ENCODE measurements at regions not wholly inside any gene's neighbourhood (a gene's known extent, or its start where the extent isn't known, plus 50 kb on each side); places are given as distances from the start of the nearest gene placed in this dataset.
"Not testable (repeated sequence)": the region's sequence is repeated elsewhere in the genome, so short reads cannot be mapped to it uniquely, and the experiment has no call there.

DNA sequence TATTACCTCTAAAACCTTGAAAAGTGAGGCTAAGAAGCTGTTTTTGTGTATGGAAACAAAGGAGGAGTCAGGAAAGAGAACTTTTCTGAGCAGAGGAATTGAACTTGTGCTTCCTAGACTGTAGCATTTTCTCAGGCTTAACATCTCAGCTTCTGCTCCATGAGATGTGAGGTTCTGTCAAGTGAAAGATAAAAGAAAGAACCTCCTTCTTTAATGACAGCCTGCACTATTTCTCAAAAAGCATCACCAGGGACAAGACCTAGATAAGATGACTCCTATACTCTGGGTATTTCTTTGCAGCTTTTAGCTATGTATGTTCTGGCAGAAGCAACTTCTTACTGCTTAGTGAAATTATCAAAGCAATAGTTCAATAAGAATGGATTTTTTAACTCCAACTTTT, 87.6 kb upstream of the KCNQ5 start:
- DNase-seq: no peak

DNA sequence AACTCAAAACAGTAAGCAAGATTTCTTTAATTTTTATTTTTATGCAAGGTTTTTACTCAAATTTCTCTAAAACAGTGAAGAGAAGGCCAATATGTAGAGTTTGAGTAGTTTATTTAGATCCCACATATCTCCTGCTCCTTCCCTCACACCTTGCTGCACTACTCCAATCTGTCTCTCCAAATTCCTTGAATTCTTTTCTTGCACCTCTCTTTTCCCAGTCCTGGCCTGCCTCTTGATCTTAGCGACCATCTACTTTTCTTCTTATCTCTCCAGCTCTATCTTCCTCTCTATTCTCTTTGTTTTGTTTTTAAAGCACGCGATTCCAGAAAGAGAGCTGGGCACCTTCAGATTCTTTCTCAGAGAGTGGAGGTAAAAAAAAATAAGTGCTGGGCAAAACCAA, 86.7 kb upstream of the KCNQ5 start:
- no peak for DNase-seq

DNA sequence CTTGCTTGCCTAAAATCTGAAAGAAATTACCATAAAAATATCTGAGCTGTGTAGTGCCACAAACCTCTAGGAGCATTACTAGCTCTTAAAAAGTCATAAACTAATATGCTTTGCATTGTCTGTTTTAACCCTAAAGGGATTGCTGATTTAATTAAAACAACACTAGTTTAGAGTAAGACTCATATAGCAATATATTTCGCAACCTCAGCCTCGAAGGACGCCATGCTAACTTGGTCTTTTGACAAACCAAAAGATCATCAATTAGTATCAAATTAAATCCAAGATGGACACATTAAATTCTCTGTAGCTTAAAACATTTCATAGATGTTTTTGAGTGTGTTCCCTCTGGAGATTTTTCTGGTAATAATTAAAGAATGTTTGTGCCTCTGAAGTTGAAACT, 74.8 kb upstream of the KCNQ5 start:
- no peak for DNase-seq

DNA sequence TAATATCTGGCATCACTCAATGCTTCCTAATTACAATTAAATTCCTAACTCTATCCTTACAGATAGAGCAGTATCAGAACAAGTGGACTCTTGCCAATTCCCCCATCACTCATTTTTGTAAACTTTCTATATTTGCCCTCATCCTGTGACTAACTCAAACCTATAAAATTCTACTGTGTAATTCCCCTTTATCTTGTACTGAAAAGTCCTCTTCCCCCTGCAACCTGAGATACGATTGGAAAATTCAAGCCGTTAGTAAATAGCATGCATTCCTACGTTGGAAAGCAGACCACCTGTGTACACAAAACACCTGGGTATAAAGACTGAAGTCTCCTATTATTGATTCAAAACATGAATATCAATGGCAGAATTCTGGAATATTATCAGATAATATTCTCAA, 70.4 kb upstream of the KCNQ5 start:
- no peak for DNase-seq

DNA sequence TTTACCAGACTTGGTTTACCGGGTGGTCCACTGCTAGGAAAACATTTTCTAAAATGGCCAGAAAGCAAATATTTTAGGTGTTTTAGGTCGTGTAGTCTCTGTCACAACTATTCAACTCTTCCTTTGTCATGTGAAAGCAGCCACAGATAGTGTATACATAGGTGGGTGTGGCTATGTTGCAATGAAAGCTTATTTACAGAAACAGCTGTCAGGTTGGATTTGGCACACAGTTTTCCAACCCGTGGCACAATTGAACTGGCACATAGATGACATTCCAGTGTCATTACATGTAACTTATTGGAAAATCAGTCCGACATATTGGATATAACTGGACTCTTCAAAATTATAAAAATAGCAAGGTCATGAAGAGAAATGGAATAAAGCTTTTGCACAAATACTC, 68.9 kb upstream of the KCNQ5 start:
- no peak for DNase-seq

DNA sequence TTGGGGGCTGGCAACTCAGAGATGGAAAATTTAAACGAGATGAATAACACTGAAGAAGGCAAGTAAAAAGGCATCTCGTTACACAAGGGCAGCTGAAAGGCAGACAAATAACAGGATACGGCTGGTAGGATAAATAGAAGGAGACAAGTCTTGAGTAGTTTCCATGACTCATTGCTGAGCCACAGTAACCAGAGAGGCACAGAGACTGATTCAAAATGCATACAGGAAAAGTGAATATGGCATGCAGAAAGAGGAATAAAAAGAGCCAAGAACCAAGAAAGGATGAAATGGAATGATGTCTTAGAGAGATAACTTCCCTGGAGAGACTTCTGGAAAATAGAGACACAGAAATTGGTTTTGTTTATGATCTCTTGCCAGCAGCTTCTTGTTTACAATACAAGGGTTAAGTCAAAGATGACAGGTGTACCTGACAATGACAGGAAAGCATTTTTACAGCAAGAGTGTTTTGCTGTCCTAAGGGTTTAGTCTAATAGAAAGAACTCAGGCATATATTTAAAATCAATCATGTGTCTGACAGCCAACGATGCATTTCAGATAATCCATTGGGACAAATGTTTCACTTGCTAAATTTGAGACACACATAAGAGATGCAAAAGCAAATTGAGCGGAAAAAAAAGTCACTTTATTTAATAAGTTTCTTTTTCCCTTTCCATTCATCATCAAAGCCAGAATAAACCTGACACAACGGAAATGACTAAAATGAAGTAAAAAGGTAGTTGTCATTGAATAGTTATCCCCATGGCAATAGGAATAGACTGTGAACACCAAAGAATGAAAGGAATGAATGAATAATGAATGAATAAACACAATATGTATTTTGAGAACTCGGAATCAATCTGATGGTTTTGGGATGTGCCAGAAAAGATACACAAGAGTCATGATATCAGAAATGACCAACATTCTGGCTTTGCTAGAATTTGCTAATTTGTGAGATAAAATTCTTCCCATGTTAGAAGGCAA, 68.0 kb upstream of the KCNQ5 start:
- DNase-seq: no peak

DNA sequence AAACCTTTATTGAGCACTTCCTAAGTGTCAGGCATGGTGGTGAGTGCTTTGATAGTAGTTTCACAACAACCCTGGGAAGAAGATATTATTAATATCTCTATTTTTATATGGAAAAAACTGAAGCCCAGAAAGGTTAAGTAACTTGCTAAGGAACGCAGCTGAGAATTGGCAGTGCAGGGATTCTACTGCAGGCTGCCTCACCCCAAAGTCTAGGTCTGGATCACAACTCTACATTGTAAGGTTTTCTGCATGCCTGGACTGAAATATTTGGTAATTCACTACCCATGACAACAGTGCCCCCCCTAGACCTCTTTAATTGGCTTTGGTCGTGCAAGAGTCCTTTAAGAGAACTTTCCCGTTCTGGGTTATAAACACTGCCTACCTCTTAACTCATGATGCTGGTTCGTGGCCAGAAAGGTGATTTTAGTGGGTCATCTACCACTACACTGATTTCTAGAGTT, 67.1 kb upstream of the KCNQ5 start:
- DNase-seq: no peak

DNA sequence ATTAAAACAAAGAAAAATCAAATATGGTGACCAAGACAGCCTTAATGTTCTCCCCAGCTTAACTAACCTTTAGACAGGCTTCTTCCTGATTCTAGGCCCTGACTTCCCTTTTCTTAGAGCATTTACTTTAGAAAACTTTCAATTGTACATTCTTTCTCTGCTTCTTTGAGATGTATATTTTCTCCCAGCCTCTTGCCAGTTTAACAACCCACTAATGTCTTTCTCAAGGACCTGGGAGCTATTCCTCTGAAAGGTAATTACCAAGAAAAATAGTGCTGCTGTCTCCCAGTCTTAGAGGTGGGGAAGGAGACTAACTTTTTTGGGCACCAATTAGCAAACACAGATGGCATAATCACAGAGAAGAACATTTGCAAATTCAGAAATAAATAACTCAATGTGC, 62.8 kb upstream of the KCNQ5 start:
- no peak for DNase-seq

DNA sequence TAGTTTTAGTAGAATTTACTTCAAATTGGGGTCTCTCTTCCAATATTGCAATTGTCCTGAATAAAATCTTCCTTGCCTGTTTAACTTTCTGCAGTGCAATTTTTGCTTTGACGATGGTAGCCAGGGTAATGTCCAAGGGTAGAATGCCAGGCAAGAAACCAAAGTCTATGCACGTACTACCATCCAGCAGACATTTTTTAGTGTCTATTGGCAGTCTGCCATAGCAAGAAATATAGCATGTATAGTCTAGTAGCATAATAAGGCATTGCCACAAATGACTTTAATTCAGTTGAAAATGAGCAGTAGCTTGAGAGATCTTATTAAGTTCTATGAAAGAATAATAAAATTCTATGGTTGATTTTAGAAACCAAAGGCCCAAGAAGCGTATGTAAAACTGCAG, 62.3 kb upstream of the KCNQ5 start:
- DNase-seq: no peak

DNA sequence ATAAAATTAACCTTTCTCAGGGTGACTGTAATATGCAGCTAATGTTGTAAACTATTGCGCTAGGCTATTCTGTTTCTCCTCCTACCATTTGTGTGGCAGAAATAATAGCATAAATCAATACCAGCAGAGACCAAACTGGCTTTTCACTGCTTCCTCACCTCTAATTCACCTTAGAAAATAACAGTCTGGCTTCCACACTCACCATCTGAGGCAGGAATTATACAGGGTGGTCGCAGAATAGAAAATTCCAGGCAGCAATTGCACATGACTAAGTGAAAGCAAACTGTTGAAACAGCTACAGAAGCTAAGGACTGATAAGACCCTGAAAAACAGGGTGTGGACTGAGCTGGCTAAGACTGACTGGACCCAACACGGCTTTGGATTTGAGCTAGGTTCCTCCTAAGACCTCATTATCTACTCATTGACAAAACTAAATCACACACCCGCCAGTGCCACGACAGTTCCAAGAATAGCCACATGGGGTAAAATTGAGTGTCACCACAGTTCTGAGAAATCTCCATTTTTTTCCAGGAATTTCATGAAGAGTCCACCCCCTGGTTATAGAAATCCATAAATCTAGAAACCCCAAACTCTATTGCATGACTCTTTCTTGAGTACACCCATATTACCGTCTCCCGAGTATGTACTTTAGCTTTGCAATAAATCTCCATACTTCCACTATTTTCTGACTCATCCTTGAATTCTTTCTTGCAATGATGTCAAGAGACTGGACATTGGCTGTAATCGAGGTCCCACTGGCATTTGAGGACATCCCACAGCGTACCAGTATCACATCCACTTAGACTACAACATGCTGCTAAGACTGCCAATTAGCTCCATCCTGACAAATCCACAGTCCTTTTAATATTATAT, 60.9 kb upstream of the KCNQ5 start:
- DNase-seq: no peak

DNA sequence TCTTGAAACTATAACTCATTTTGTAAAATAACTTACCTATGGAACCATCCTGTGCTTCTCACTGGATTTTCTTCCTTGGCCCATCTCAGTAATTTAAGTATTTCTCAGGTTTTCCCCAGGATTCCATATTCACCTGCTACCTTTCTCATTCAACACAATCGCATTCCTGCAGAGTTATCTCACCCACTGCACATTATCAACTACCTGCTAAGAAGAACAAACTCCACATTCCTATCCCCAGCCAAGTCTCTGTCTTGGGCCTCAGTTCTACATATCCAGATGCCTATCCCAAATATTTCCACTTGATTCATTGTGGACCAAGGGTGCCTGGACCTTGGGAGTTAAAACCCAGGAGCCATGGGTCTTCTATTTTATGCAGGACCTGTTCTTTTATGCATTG, 60.2 kb upstream of the KCNQ5 start:
- no peak for DNase-seq

DNA sequence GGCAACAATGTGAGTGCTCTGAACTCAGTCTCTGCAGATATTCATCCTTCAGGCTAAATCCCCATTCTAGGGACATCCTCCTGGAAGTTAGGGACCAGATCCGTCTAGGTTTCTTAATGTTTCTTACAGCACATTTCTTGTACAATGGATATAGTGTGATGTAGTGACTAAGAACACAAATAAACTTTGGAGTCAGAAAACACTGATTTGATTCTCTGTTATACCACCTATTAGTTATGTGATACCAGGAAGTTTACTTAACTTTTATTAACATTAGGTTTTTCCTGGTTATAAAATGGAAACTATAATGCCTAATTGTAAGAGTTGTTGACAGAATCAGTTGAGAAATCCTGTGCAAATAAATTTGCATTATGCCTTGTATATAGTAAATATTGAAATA, 57.6 kb upstream of the KCNQ5 start:
- no peak for DNase-seq

DNA sequence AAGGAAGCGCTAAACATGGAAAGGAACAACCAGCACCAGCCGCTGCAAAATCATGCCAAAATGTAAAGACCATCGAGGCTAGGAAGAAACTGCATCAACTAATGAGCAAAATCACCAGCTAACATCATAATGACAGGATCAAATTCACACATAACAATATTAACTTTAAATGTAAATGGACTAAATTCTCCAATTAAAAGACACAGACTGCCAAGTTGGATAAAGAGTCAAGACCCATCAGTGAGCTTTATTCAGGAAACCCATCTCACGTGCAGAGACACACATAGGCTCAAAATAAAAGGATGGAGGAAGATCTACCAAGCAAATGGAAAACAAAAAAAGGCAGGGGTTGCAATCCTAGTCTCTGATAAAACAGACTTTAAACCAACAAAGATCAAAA, 49.9 kb upstream of the KCNQ5 start:
- not testable (repeated sequence) for DNase-seq
